ENCODE measurements at regions not wholly inside any gene's neighbourhood (a gene's known extent, or its start where the extent isn't known, plus 50 kb on each side); places are given as distances from the start of the nearest gene placed in this dataset.

GRCh38 chr5:3033033-3033755, 281.7 kb upstream of the IRX2 start (continued):
- TF ChIP-seq MYBL2 (IDR thresholded peaks at IDR 0.05; ENCODE audit: low read depth) (no peak), MYBL2 (CRISPR knock-in tag; IDR thresholded peaks at IDR 0.05; ENCODE audit: borderline replicate concordance) (no peak), SP1 (CRISPR knock-in tag; IDR thresholded peaks at IDR 0.05) (no peak), ZEB2 (IDR thresholded peaks at IDR 0.05) (no peak), ZNF695 (CRISPR knock-in tag; IDR thresholded peaks at IDR 0.05) (no peak), POLR2H (tag; IDR thresholded peaks at IDR 0.05; ENCODE audit: low read depth) (no peak)

- Histone ChIP-seq H3K4me3 (no peak overlapping the region), H3K79me2 (ENCODE audit: control insufficient read depth, insufficient read depth, low read length) (no peaks in the 10 kb centered on the region), H3K27me3 (ENCODE audit: control insufficient read depth in 2 of 2, insufficient read depth in 2 of 2, low read length in 2 of 2) (peaks cover 0 to 28% of the 10 kb centered on the region in 2 experiments; a peak in 2 of 5 replicates), H3K27ac (ENCODE audit: extremely low read depth, low read depth, low read length) (no peak overlapping the region), H3K9me1 (ENCODE audit: control insufficient read depth, insufficient read depth, low read length) (no peaks in the 10 kb centered on the region), H3K36me3 (ENCODE audit: control insufficient read depth, insufficient read depth, low read length) (no peaks in the 10 kb centered on the region), H4K20me1 (replicated peaks; ENCODE audit: control insufficient read depth, insufficient read depth, low read length) (no peaks in the 10 kb centered on the region; the same call in 1 of the 2 replicates), H3K4me1 (replicated peaks in 1 of 2; ENCODE audit: control insufficient read depth in 2 of 2, insufficient read depth in 2 of 2, low read length in 2 of 2) (no peaks in the 10 kb centered on the region), H3K4me2 (ENCODE audit: insufficient read depth, low read length) (no peak overlapping the region), H2AFZ (ENCODE audit: low read depth, low read length) (no peak overlapping the region), H3K9ac (ENCODE audit: insufficient read depth in 1 of 2, low read depth in 2 of 2, low read length in 2 of 2) (no peak overlapping the region), H3K9me3 (replicated peaks; ENCODE audit: control insufficient read depth, insufficient read depth, low read depth, low read length) (no peaks in the 10 kb centered on the region)
- POLR2A ChIA-PET = interaction anchor here (0.7 to 1.5 kb wide), 2 partner anchors 12 to 468 kb away, joined by 3 to 4 read pairs; no protein-coding TSS in a partner anchor
- DNase-seq (ENCODE audit: extremely low read depth in 1 of 4, low spot score in 3 of 4) = no peak
- no peak for FAIRE-seq
- intact Hi-C loops (cut with micrococcal nuclease) = no loop called here
- TF ChIP-seq SAP30 (IDR thresholded peaks at IDR 0.05; ENCODE audit: borderline replicate concordance, insufficient read depth, low read depth, low read length, poor library complexity, severe bottlenecking) = no peak
- no peak for TF ChIP-seq PPARD (CRISPR knock-in tag; IDR thresholded peaks at IDR 0.05)
- no peak for TF ChIP-seq TARDBP (IDR thresholded peaks at IDR 0.05)
- no peak for TF ChIP-seq VEZF1 (CRISPR knock-in tag; IDR thresholded peaks at IDR 0.05)
- no peak for TF ChIP-seq NCOA1 (IDR thresholded peaks at IDR 0.05; ENCODE audit: low read depth)
- no peak for TF ChIP-seq LEF1 (IDR thresholded peaks at IDR 0.05)
- no peak for TF ChIP-seq NONO (IDR thresholded peaks at IDR 0.05; ENCODE audit: low read depth in 2 of 2, low read length in 1 of 2)
- TF ChIP-seq ZNF133 (CRISPR knock-in tag; IDR thresholded peaks at IDR 0.05) = no peak
- no peak for TF ChIP-seq TRIM28 (IDR thresholded peaks at IDR 0.05)
- TF ChIP-seq ZNF408 (CRISPR knock-in tag; IDR thresholded peaks at IDR 0.05; ENCODE audit: low read depth) = no peak
- TF ChIP-seq RBBP5 (IDR thresholded peaks at IDR 0.05; ENCODE audit: borderline replicate concordance, insufficient read depth, low read length, poor library complexity, severe bottlenecking) = no peak
- TF ChIP-seq ZNF766 (CRISPR knock-in tag; conservative IDR thresholded peaks at IDR 0.05) = no peak
- no peak for TF ChIP-seq FOXJ2 (tag; IDR thresholded peaks at IDR 0.05)
- no peak for TF ChIP-seq KLF16 (IDR thresholded peaks at IDR 0.05)
- TF ChIP-seq CREB3L1 (IDR thresholded peaks at IDR 0.05; ENCODE audit: borderline replicate concordance, low read depth) = no peak
- CTCF ChIA-PET (ENCODE audit: low intra/inter-chr PET ratio) = no interaction called here
- 0% methylated on average over 6 of the region's 6 CpGs for WGBS (ENCODE audit: insufficient coverage, low coverage, missing lambda C conversion rate)
- no peak for ATAC-seq
- no TSS peak for BruUV-seq (replicated peaks)
- in situ Hi-C loops (cut with MboI) = no loop called here
Observed at GRCh38 chr5:3032513-3032912, 281.0 kb upstream of the IRX2 start.
